SU-DHL-6 (cell line): ENCODE measurements at regions not wholly inside any gene's neighbourhood (a gene's known extent, or its start where the extent isn't known, plus 50 kb on each side); places are given as distances from the start of the nearest gene placed in this dataset.

ENCODE experiments used
- CTCF ChIP-seq: fragments of 200-600 bp; sonication (generic); IDR thresholded peaks from one replicate; pipeline ENCODE4 v1.5.1; 2017; ENCODE audit warnings: antibody characterized with exemption, mild to moderate bottlenecking, low read length, moderate library complexity; ENCODE audit not compliant: insufficient read depth, poor library complexity, severe bottlenecking
- EZH2phosphoT487 ChIP-seq: fragments of 200-600 bp; sonication (generic), shearing (Covaris generic); conservative IDR thresholded peaks from 2 replicates; pipeline ENCODE4 v1.6.1; 2018; ENCODE audit warnings: mild to moderate bottlenecking, antibody characterized with exemption, low read length, moderate library complexity, mixed read lengths

- TF ChIP-seq CTCF, result no peak
- TF ChIP-seq EZH2phosphoT487, result no peak
Observed at GRCh38 chr15:81751816-81752545, 293.8 kb downstream of the MEX3B start.
